ENCODE measurements at regions not wholly inside any gene's neighbourhood (a gene's known extent, or its start where the extent isn't known, plus 50 kb on each side); places are given as distances from the start of the nearest gene placed in this dataset.

GRCh38 chr4:177041356-177041755 lies 248.6 kb upstream of the VEGFC start:
- TF ChIP-seq CTCF (IDR thresholded peaks at IDR 0.05) (no peak), POLR2A (IDR thresholded peaks at IDR 0.05) (no peak)
